PC-9 (cell line): ENCODE measurements at regions not wholly inside any gene's neighbourhood (a gene's known extent, or its start where the extent isn't known, plus 50 kb on each side); places are given as distances from the start of the nearest gene placed in this dataset.

ENCODE experiments used
- BruUV-seq: library from RNA; stranded (reverse); fragments of 400-500 nt; replicated peaks from 2 replicates; lab custom pipeline; 2021; lab: Mats Ljungman, UMichigan
- CTCF ChIA-PET: fragments of 300-600 bp; sonication (Branson Sonifier 250); formaldehyde crosslinking; loops from one replicate; lab custom pipeline; 2022; ENCODE audit warnings: antibody characterized with exemption; lab: Charles Lee
- POLR2A ChIA-PET: fragments of 300-600 bp; sonication (Branson Sonifier 250); formaldehyde crosslinking; loops from one replicate; lab custom pipeline; 2022; ENCODE audit warnings: antibody characterized with exemption; ENCODE audit not compliant: unreplicated experiment; lab: Charles Lee
- DNase-seq, 2 experiments: peaks; one replicate each; pipeline versions ENCODE4 v3.0.0 to v3.0.0-alpha.2; 2015 to 2022; ENCODE audit warnings: mixed read lengths in 1 of 2
- H2AFZ ChIP-seq: fragments of 200-600 bp; sonication (generic); 2 replicates; pipeline ENCODE4 v1.8.1; 2017; ENCODE audit warnings: antibody characterized with exemption
- H3F3A ChIP-seq: fragments of 200-600 bp; sonication (generic); 2 replicates; pipeline ENCODE4 v1.8.1; 2017; ENCODE audit warnings: antibody characterized with exemption, mild to moderate bottlenecking, low read depth; ENCODE audit not compliant: insufficient read depth
- H3K27ac ChIP-seq: fragments of 200-600 bp; sonication (generic); 2 replicates; pipeline ENCODE4 v1.6.1; 2016; ENCODE audit warnings: mixed run types
- H3K27me3 ChIP-seq: fragments of 200-600 bp; sonication (generic); 2 replicates; pipeline ENCODE4 v1.6.1; 2016; ENCODE audit warnings: low read depth, mixed run types; ENCODE audit not compliant: insufficient read depth
- H3K36me3 ChIP-seq: fragments of 200-600 bp; sonication (generic); 2 replicates; pipeline ENCODE4 v1.6.1; 2016; ENCODE audit warnings: low read depth, mixed run types
- H3K4me1 ChIP-seq: fragments of 200-600 bp; sonication (generic); replicated peaks from 2 replicates; pipeline ENCODE4 v1.6.1; 2016; ENCODE audit warnings: mixed run types; ENCODE audit not compliant: insufficient read depth
- H3K4me2 ChIP-seq: fragments of 200-600 bp; sonication (generic); 2 replicates; pipeline ENCODE4 v1.6.1; 2017; ENCODE audit warnings: mixed run types
- H3K4me3 ChIP-seq: fragments of 200-600 bp; sonication (generic); 2 replicates; pipeline ENCODE4 v1.6.1; 2016; ENCODE audit warnings: mixed run types
- H3K79me2 ChIP-seq: fragments of 200-600 bp; sonication (generic); 2 replicates; pipeline ENCODE4 v1.6.1; 2017; ENCODE audit warnings: low read depth, mixed run types
- H3K9me2 ChIP-seq: fragments of 200-600 bp; sonication (generic); 2 replicates; pipeline ENCODE4 v1.8.1; 2017; ENCODE audit warnings: mild to moderate bottlenecking; ENCODE audit not compliant: insufficient read depth
- H3K9me3 ChIP-seq: fragments of 200-600 bp; sonication (generic); 2 replicates; pipeline ENCODE4 v1.8.1; 2016; ENCODE audit warnings: low read depth; ENCODE audit not compliant: insufficient read depth
- H4K20me1 ChIP-seq: fragments of 200-600 bp; sonication (generic); 2 replicates; pipeline ENCODE4 v1.8.1; 2017; ENCODE audit not compliant: insufficient read depth
- EZH2 ChIP-seq: fragments of 200-600 bp; sonication (generic); IDR thresholded peaks from 2 replicates; pipeline ENCODE4 v1.8.0; 2017; ENCODE audit warnings: antibody characterized with exemption, low read depth
- intact Hi-C: fragments of 100-400 bp; cut with micrococcal nuclease; formaldehyde crosslinking; loops from one replicate; pipeline ENCODE4 v1.10.0; 2022; ENCODE audit not compliant: unreplicated experiment
- TF ChIP-seq, protein P1 (sequence below): fragments of 200-600 bp; sonication (generic); conservative IDR thresholded peaks from 2 replicates; pipeline ENCODE4 v1.6.1; 2017; ENCODE audit warnings: mixed run types, antibody characterized with exemption, mild to moderate bottlenecking, moderate library complexity

DNA sequence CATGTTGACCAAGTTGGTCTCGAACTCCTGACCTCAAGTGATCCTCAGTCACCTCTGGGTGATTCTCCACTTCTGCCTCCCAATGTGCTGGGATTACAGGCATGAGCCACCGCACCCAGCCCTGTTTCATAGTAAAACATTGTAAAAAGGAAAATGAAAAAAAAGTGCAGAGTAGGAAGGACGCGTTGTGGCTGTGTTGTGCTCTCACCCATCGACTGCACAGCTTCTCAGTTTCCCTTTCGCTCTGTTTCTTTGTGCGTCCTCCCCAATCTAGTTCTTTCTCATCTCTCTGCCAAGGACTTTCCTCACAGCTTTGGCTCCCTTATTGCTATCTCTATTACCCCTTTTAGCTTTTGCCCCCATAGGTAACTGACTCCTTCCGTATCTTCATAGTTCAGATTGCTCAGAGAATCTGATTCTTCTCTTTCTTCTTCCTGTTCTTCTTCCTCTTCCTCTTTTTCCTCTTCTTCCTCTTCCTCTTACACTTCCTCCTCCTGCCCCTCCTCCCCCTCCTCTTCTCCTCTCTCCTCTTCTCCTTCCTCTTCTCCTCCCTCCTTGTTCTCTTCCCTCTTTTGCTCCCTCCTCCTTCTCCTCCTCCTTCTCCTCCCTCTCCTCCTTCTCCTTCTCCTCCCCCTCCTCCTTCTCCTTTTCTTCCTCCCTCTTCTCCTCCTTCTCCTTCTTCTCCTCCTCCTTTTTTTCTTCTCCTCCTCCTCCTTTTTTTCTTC is 81.1 kb upstream of the VGLL4 start:
- intact Hi-C loops = no loop called here
- no peak overlapping the region for H2AFZ ChIP-seq
- no peaks in the 10 kb centered on the region for H3K9me2 ChIP-seq
- no peak overlapping the region for H3K4me3 ChIP-seq
- peaks cover 5% of the 10 kb centered on the region; the same call in 1 of the 2 replicates for H3K79me2 ChIP-seq
- no peak overlapping the region for H3K27ac ChIP-seq
- H3F3A ChIP-seq = peaks cover 5% of the 10 kb centered on the region
- TF ChIP-seq, protein P1, sequence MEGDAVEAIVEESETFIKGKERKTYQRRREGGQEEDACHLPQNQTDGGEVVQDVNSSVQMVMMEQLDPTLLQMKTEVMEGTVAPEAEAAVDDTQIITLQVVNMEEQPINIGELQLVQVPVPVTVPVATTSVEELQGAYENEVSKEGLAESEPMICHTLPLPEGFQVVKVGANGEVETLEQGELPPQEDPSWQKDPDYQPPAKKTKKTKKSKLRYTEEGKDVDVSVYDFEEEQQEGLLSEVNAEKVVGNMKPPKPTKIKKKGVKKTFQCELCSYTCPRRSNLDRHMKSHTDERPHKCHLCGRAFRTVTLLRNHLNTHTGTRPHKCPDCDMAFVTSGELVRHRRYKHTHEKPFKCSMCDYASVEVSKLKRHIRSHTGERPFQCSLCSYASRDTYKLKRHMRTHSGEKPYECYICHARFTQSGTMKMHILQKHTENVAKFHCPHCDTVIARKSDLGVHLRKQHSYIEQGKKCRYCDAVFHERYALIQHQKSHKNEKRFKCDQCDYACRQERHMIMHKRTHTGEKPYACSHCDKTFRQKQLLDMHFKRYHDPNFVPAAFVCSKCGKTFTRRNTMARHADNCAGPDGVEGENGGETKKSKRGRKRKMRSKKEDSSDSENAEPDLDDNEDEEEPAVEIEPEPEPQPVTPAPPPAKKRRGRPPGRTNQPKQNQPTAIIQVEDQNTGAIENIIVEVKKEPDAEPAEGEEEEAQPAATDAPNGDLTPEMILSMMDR = no peak
- no peak for TF ChIP-seq EZH2
- no peaks in the 10 kb centered on the region for H3K36me3 ChIP-seq
- H3K4me2 ChIP-seq = no peak overlapping the region
- H3K4me1 ChIP-seq = peaks cover 21% of the 10 kb centered on the region
- DNase-seq = no peak
- H4K20me1 ChIP-seq = no peaks in the 10 kb centered on the region
- H3K27me3 ChIP-seq = no peaks in the 10 kb centered on the region
- H3K9me3 ChIP-seq = no peaks in the 10 kb centered on the region
- POLR2A ChIA-PET = interaction anchor here (0.7 kb wide), 1 partner anchor 69 kb away, joined by 3 read pairs; no protein-coding TSS in a partner anchor
- CTCF ChIA-PET = no interaction called here
- no TSS peak for BruUV-seq

DNA sequence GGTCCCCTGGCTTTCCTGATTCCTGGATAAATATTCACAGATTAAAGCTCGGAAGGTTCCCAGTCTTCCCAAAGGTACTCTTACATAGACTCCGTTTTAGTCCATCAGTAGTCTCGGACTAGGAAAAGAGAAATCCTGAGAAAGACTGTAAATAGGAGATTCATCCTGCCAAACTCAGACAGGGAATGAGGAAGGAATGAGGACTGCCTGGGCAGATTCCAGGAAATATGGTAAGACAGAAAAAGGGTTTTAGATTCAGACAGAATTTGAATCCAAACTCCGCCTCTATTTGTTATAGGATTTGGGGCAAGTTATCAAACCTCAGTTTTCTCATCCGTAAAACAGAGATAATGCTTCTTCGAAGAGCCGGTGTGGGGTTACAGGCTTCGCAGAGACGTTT is 77.8 kb upstream of the VGLL4 start:
- H4K20me1 ChIP-seq = 0 out of 2 replicates have a peak, but pooled peaks cover 4% of the 10 kb centered on the region
- peaks cover 29% of the 10 kb centered on the region for H3F3A ChIP-seq
- no TSS peak for BruUV-seq
- peaks cover 39% of the 10 kb centered on the region for H3K4me1 ChIP-seq
- intact Hi-C loops = no loop called here
- no peaks in the 10 kb centered on the region for H3K27me3 ChIP-seq
- no peaks in the 10 kb centered on the region for H3K9me3 ChIP-seq
- no peaks in the 10 kb centered on the region for H3K9me2 ChIP-seq
- peak overlapping the region; percentile 89 for H3K4me2 ChIP-seq
- TF ChIP-seq EZH2 = no peak
- TF ChIP-seq, protein P1 = no peak
- DNase-seq = no peak
- peak overlapping the region; percentile 90 for H3K27ac ChIP-seq
- H3K4me3 ChIP-seq = peak overlapping the region; percentile 76
- ChIA-PET POLR2A (no interaction called here), CTCF (no interaction called here)
- no peaks in the 10 kb centered on the region for H3K36me3 ChIP-seq
- H3K79me2 ChIP-seq = peaks cover 30% of the 10 kb centered on the region
- H2AFZ ChIP-seq = peak overlapping the region; percentile 81

DNA sequence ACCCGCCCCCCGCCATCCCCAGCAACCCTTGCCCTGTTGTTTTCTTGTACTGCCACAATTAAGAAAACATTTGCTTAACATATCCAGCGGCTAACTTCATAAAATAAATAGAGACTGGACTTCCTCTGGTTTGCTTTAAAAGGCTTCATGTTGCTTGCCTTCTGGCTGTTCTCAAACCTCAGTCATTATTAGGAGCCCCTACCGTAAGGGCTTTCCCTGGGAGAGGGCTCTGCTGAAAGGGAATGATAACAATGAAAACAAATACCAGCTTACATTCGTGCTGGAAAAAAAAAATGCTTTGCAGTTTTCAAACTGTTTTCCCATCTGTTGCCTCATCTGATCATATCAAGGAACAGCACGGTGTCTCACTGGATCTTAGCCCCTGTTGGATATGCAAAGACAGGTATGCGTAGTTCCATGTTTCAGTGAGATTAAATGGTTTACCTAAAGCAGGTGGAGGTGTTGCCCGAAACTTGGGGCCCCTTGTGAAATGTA is 77.2 kb upstream of the VGLL4 start:
- ChIA-PET POLR2A (no interaction called here), CTCF (interaction anchor here (0.6 kb wide), 1 partner anchor 491 kb away, joined by 3 read pairs; no protein-coding TSS in a partner anchor)
- Histone ChIP-seq H2AFZ (peak overlapping the region; percentile 81), H3K36me3 (no peaks in the 10 kb centered on the region), H3F3A (peaks cover 29% of the 10 kb centered on the region), H3K27ac (peak overlapping the region; percentile 90), H3K9me3 (no peaks in the 10 kb centered on the region), H3K79me2 (peaks cover 35% of the 10 kb centered on the region), H4K20me1 (0 out of 2 replicates have a peak, but pooled peaks cover 4% of the 10 kb centered on the region), H3K4me1 (peaks cover 40% of the 10 kb centered on the region), H3K9me2 (no peaks in the 10 kb centered on the region), H3K27me3 (no peaks in the 10 kb centered on the region), H3K4me2 (peak overlapping the region; percentile 89), H3K4me3 (peak overlapping the region; percentile 76)
- intact Hi-C loops = no loop called here
- DNase-seq = no peak
- TF ChIP-seq, protein P1 = no peak
- TF ChIP-seq EZH2 = no peak
- BruUV-seq = TSS peak; percentile 68
